ENCODE measurements at regions not wholly inside any gene's neighbourhood (a gene's known extent, or its start where the extent isn't known, plus 50 kb on each side); places are given as distances from the start of the nearest gene placed in this dataset.

- TF ChIP-seq CTCF (conservative IDR thresholded peaks at IDR 0.05; ENCODE audit: low read depth, low read length): no peak
- TF ChIP-seq EZH2 (IDR thresholded peaks at IDR 0.05; ENCODE audit: low read length, unreplicated experiment): no peak
These were observed 684.2 kb downstream of the PCDH18 start for GRCh38 chr4:136847881-136848621.
